Heart left ventricle (tissue), 16 donors: ENCODE measurements at regions not wholly inside any gene's neighbourhood (a gene's known extent, or its start where the extent isn't known, plus 50 kb on each side); places are given as distances from the start of the nearest gene placed in this dataset.

Source experiments
- ATAC-seq, 4 donors: fragments of 200-7000 bp; cut with Tn5 transposase; one replicate each; pipeline ENCODE4 v1.9.1; 2020 to 2022; ENCODE audit warnings: moderate library complexity in 4 of 4, mild to moderate bottlenecking in 3 of 4, moderate number of reproducible peaks in 1 of 4
- DNase-seq, 5 donors: peaks; one replicate each; pipeline ENCODE4 v3.0.0-alpha.2; 2020
- H3K27ac ChIP-seq, 12 donors: fragments of 200-600 bp; sonication (generic) in 4 of 12; one replicate each; pipeline versions ENCODE4 v1.5.0 to v1.8.0; 2016 to 2022; ENCODE audit warnings: mild to moderate bottlenecking in 2 of 12
- H3K27me3 ChIP-seq, 9 donors: fragments of 200-600 bp; sonication (generic) in 2 of 9; one replicate each; pipeline versions ENCODE4 v1.5.1 to v1.8.0; 2016 to 2022; ENCODE audit warnings: mild to moderate bottlenecking in 3 of 9
- H3K36me3 ChIP-seq, 9 donors: fragments of 200-600 bp; sonication (generic) in 2 of 9; one replicate each; pipeline versions ENCODE4 v1.5.0 to v1.8.0; 2018 to 2022; ENCODE audit warnings: mild to moderate bottlenecking in 2 of 9
- H3K4me1 ChIP-seq, 12 donors: fragments of 200-600 bp; sonication (generic) in 4 of 12; one replicate each; pipeline versions ENCODE4 v1.5.0 to v1.8.0; 2016 to 2022; ENCODE audit warnings: mild to moderate bottlenecking in 3 of 12
- H3K4me3 ChIP-seq, 12 donors: fragments of 200-600 bp; sonication (generic) in 4 of 12; one replicate each; pipeline versions ENCODE4 v1.5.0 to v1.8.0; 2017 to 2022; ENCODE audit warnings: mild to moderate bottlenecking in 9 of 12, moderate library complexity in 4 of 12
- H3K9me3 ChIP-seq, 12 donors: fragments of 200-600 bp; sonication (generic) in 4 of 12; one replicate each; pipeline versions ENCODE4 v1.5.0 to v1.8.0; 2016 to 2022; ENCODE audit warnings: mild to moderate bottlenecking in 1 of 12
- CTCF ChIP-seq, 12 donors: fragments of 200-600 bp; sonication (generic) in 4 of 12; IDR thresholded peaks; one replicate each; pipeline versions ENCODE4 v1.5.0 to v1.8.0; 2018 to 2022; ENCODE audit warnings: antibody characterized with exemption in 12 of 12, mild to moderate bottlenecking in 5 of 12
- POLR2A ChIP-seq, 2 donors: fragments of 450-650 bp; IDR thresholded peaks; one replicate each; pipeline ENCODE4 v1.6.1; 2017; ENCODE audit warnings: antibody characterized with exemption in 2 of 2, mild to moderate bottlenecking in 2 of 2, moderate library complexity in 2 of 2
- WGBS, 4 donors: extraction: QIAGEN DNeasy Blood & Tissue Kit in 2 of 4; methylation state at CpG; one replicate each; pipeline versions ENCODE4 v1.1.5 to v1.1.7; 2013 to 2018; 5-methylcytosine and 5-hydroxymethylcytosine counted together
- intact Hi-C, 10 donors: fragments of 100-400 bp; cut with DNase I; formaldehyde crosslinking; loops; one replicate each; pipeline versions ENCODE4 v1.11.1 to v1.14.2; 2022
- donor health status: ischemic (EF 13 %, LVEDD 7.1; RV severe dilation, severe dysfunction).
- donor health status: healthy with polysubstance abuse.
- donor health status: DM: no; HTN: yes; CAD: no.
- donor health status: DM: no; HTN: no; CAD: no.
- donor health status: ischemic (EF 25% LVEDD 6.9; RV normal size, moderate dysfunction).
- donor health status: ischemic (EF 25% LVEDD 5.7; RV mildly dilated, moderate dysfunction).
- donor health status: healthy.
- donor health status: DM: yes; HTN: yes; CAD: no.
- donor health status: ischemic (EF 35%, LVEDD 5.7; RV mildly dilated, moderate dysfunction).
- donor health status: nonischemic (EF 11% LVEDD 7.7; RV severe dilation, severe dysfunction).
- donor health status: DM: yes; HTN: yes; CAD: no.
- donor health status: PGD.
- donor health status: ischemic (EF 29% LVEDD 5.4; RV normal size, mild dysfunction).
- donor health status: nonischemic (EF 23%, LVEDD 6.1; RV moderate dilation, normal function).

- Histone ChIP-seq H3K4me3 (no peak overlapping the region), H3K27me3 (peaks cover 0 to 8% (median 0%) of the 10 kb centered on the region in 9 donors), H3K36me3 (no peaks in the 10 kb centered on the region), H3K27ac (no peak overlapping the region), H3K4me1 (no peaks in the 10 kb centered on the region), H3K9me3 (no peaks in the 10 kb centered on the region)
- ATAC-seq (no peak), DNase-seq (peak in 1 of 5 donors; percentile 13)
- intact Hi-C loops = no loop called here
- 84 to 91% (median 88%) methylated on average over 8 of the region's 8 CpGs for WGBS, 4 donors
- TF ChIP-seq CTCF (IDR thresholded peaks at IDR 0.05) = no peak
- TF ChIP-seq POLR2A (IDR thresholded peaks at IDR 0.05) = no peak
These were observed 118.6 kb upstream of the RTL1 start for GRCh38 chr14:101022121-101022520.

GRCh38 chr14:101022916-101023435, 119.5 kb upstream of the RTL1 start:
- WGBS, 4 donors = 87 to 90% (median 88%) methylated on average over 15 of the region's 15 CpGs
- Histone ChIP-seq H3K27me3 (peaks cover 0 to 8% (median 0%) of the 10 kb centered on the region in 9 donors), H3K36me3 (no peaks in the 10 kb centered on the region), H3K27ac (no peak overlapping the region), H3K9me3 (no peaks in the 10 kb centered on the region), H3K4me1 (no peaks in the 10 kb centered on the region), H3K4me3 (no peak overlapping the region)
- TF ChIP-seq CTCF (IDR thresholded peaks at IDR 0.05) = no peak
- no peak for TF ChIP-seq POLR2A (IDR thresholded peaks at IDR 0.05)
- no peak for ATAC-seq
- DNase-seq = peak in 2 of 5 donors; percentile 1 to 19
- intact Hi-C loops = no loop called here

- WGBS, 4 donors = 87 to 93% (median 93%) methylated on average over 11 of the region's 11 CpGs
- ATAC-seq (no peak), DNase-seq (peak in 1 of 5 donors; percentile 2)
- no peak for TF ChIP-seq POLR2A (IDR thresholded peaks at IDR 0.05)
- no peak overlapping the region for H3K27ac ChIP-seq
- intact Hi-C loops = no loop called here
- no peak overlapping the region for H3K4me3 ChIP-seq
- H3K36me3 ChIP-seq = no peaks in the 10 kb centered on the region
- no peaks in the 10 kb centered on the region for H3K4me1 ChIP-seq
- H3K27me3 ChIP-seq = peaks cover 0 to 8% (median 0%) of the 10 kb centered on the region in 9 donors
- no peaks in the 10 kb centered on the region for H3K9me3 ChIP-seq
These were observed 121.2 kb upstream of the RTL1 start for GRCh38 chr14:101024686-101025085.

- intact Hi-C loops = no loop called here
- H3K27ac ChIP-seq = no peak overlapping the region
- TF ChIP-seq CTCF (IDR thresholded peaks at IDR 0.05) (no peak), POLR2A (IDR thresholded peaks at IDR 0.05) (no peak)
- 91 to 97% (median 95%) methylated on average over 4 to 8 of the region's 8 CpGs for WGBS, 4 donors
- no peaks in the 10 kb centered on the region for H3K4me1 ChIP-seq
- H3K36me3 ChIP-seq = no peaks in the 10 kb centered on the region
- no peaks in the 10 kb centered on the region for H3K9me3 ChIP-seq
- DNase-seq = peak in 1 of 5 donors; percentile 21
- H3K4me3 ChIP-seq = no peak overlapping the region
- no peak for ATAC-seq
- peaks cover 0 to 8% (median 0%) of the 10 kb centered on the region in 9 donors for H3K27me3 ChIP-seq
These were observed 121.6 kb upstream of the RTL1 start for GRCh38 chr14:101025131-101025530.

GRCh38 chr14:101025696-101026095, 122.2 kb upstream of the RTL1 start:
- ATAC-seq (no peak), DNase-seq (peak in 1 of 5 donors; percentile 37)
- H3K27me3 ChIP-seq = peaks cover 0 to 8% (median 0%) of the 10 kb centered on the region in 9 donors
- no peak overlapping the region for H3K4me3 ChIP-seq
- WGBS, 4 donors = 86 to 91% (median 89%) methylated on average over 18 to 19 of the region's 19 CpGs
- no peaks in the 10 kb centered on the region for H3K36me3 ChIP-seq
- intact Hi-C loops = no loop called here
- H3K9me3 ChIP-seq = no peaks in the 10 kb centered on the region
- no peaks in the 10 kb centered on the region for H3K4me1 ChIP-seq
- TF ChIP-seq POLR2A (IDR thresholded peaks at IDR 0.05) (no peak), CTCF (IDR thresholded peaks at IDR 0.05) (no peak)
- no peak overlapping the region for H3K27ac ChIP-seq
